BLaER1 treated with 17β-estradiol and CSF1 and Interleukin-3, amounts not matched to agents 10 nM and 100 nM (cell line): ENCODE measurements at regions not wholly inside any gene's neighbourhood (a gene's known extent, or its start where the extent isn't known, plus 50 kb on each side); places are given as distances from the start of the nearest gene placed in this dataset.

Experiments used
- H3K27ac ChIP-seq, 11 experiments: shearing (Covaris generic); formaldehyde crosslinking; 2 replicates each; pipeline ENCODE4 v1.8.1; 2022
- H3K27me3 ChIP-seq, 11 experiments: shearing (Covaris generic); formaldehyde crosslinking; 2 replicates each; pipeline ENCODE4 v1.8.1; 2022
- H3K36me3 ChIP-seq, 11 experiments: shearing (Covaris generic); formaldehyde crosslinking; 2 replicates each; pipeline ENCODE4 v1.8.1; 2022
- H3K4me1 ChIP-seq, 10 experiments: shearing (Covaris generic); formaldehyde crosslinking; 2 replicates each; pipeline ENCODE4 v1.8.1; 2022
- H3K4me2 ChIP-seq, 11 experiments: shearing (Covaris generic); formaldehyde crosslinking; 2 replicates each; pipeline ENCODE4 v1.8.1; 2022
- H3K4me3 ChIP-seq, 10 experiments: shearing (Covaris generic); formaldehyde crosslinking; 2 replicates each; pipeline ENCODE4 v1.8.1; 2022
- H3K9ac ChIP-seq, 11 experiments: shearing (Covaris generic); formaldehyde crosslinking; 2 replicates each; pipeline ENCODE4 v1.8.1; 2022
- H3K9me3 ChIP-seq, 11 experiments: shearing (Covaris generic); formaldehyde crosslinking; replicated peaks in 1 of 11; 2 replicates each; pipeline ENCODE4 v1.8.1; 2022
- H4K20me1 ChIP-seq, 11 experiments: shearing (Covaris generic); formaldehyde crosslinking; 2 replicates each; pipeline ENCODE4 v1.8.1; 2022
- Cebpa-rat ChIP-seq, 11 experiments: shearing (Covaris generic); IDR thresholded peaks; 2 replicates each; pipeline ENCODE4 v1.8.1; 2022

DNA sequence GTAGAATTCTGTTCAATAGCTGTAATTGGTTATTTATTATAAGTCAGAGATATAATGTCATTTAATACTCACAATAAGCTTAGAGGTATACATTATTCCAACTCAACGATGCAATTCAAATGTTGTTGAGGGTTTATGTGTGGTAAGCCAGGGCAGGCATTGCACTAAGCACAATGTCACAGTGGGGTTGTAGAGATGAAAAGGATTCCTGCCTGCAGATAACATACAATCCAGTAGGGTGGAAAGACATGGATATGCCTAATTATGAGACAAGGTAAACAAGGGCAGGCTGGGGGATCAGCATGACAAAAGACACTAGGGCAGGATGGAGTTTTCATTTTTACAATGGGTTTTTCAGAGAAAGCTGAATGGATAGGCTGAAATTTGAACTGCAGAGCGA lies 98.7 kb upstream of the PALM2AKAP2 start:
- Histone ChIP-seq H4K20me1 (no peaks in the 10 kb centered on the region), H3K27ac (no peak overlapping the region), H3K36me3 (no peaks in the 10 kb centered on the region), H3K9me3 (peaks cover 2 to 7% (median 6%) of the 10 kb centered on the region in 11 experiments; a peak in 14 of 22 replicates), H3K4me3 (no peak overlapping the region), H3K9ac (no peak overlapping the region), H3K27me3 (no peaks in the 10 kb centered on the region), H3K4me2 (no peak overlapping the region), H3K4me1 (no peaks in the 10 kb centered on the region)
- TF ChIP-seq Cebpa-rat (IDR thresholded peaks at IDR 0.05): no peak

DNA sequence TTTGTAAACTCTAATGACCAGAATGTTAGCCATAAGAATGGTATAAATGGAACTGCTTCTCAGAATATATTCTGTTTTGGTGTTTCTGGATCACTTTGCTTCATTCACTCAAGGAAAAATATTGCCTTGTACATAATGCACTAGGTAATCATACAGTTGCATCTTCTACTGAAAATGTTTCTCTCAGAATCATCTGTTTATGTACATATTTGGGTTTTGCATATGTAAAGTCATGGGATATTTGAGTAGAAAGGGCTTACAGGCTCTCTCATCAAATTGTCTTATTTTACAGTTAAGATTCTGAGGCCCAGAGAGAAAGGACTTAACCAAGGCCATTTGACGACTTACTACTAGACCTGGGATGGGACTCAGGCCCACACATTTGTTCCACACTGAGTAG lies 97.8 kb upstream of the PALM2AKAP2 start:
- no peak for TF ChIP-seq Cebpa-rat (IDR thresholded peaks at IDR 0.05)
- no peaks in the 10 kb centered on the region for H3K4me1 ChIP-seq
- no peak overlapping the region for H3K4me2 ChIP-seq
- H3K27ac ChIP-seq: no peak overlapping the region
- no peaks in the 10 kb centered on the region for H4K20me1 ChIP-seq
- no peaks in the 10 kb centered on the region for H3K27me3 ChIP-seq
- H3K36me3 ChIP-seq: no peaks in the 10 kb centered on the region
- H3K9me3 ChIP-seq: peaks cover 3 to 13% (median 10%) of the 10 kb centered on the region in 11 experiments; a peak in 18 of 22 replicates
- no peak overlapping the region for H3K4me3 ChIP-seq
- H3K9ac ChIP-seq: no peak overlapping the region

DNA sequence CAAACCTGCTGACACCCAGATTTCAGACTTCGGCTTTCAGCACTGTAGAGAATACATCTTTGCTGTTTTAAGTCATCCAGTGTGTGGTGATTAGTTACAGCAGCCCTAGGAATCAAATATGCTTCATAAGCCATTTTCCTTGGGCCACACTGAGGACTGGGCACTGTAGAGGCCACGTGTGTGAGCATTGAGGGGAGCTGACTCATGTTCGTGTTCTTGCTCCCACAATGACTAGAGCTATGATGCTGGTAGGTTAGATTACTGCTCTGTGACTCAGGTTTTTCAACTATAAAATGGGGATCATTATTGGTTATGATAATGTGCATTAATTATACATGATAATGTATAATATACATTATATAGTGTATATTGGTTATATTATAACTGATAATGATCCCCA lies 96.5 kb upstream of the PALM2AKAP2 start:
- Histone ChIP-seq H3K4me3 (no peak overlapping the region), H4K20me1 (no peaks in the 10 kb centered on the region), H3K4me1 (no peaks in the 10 kb centered on the region), H3K4me2 (no peak overlapping the region), H3K9me3 (peaks cover 3 to 17% (median 11%) of the 10 kb centered on the region in 11 experiments; a peak in 18 of 22 replicates), H3K9ac (no peak overlapping the region), H3K27me3 (no peaks in the 10 kb centered on the region), H3K36me3 (no peaks in the 10 kb centered on the region), H3K27ac (no peak overlapping the region)
- no peak for TF ChIP-seq Cebpa-rat (IDR thresholded peaks at IDR 0.05)

DNA sequence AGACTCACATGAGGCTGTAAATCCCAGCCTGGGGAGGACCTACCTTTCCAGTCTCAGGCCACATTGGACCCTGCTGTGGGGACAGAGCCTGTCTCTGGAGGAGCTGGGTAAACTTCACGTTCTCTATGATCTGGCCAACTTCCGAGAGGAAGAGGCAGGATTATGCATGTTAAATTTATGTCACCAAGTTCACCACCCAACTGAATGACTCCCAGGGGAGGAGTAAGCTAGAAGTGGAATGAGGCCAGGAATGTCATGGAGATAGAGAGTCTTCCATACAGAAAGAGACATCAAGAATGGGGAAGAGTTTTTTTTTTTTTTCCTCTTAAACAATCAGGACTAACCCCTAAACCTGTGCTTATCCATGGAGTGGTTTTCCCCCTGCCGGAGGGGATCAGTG lies 90.3 kb upstream of the PALM2AKAP2 start:
- Histone ChIP-seq H3K4me2 (no peak overlapping the region), H3K9me3 (peaks cover 3 to 17% (median 11%) of the 10 kb centered on the region in 11 experiments; a peak in 18 of 22 replicates), H3K36me3 (no peaks in the 10 kb centered on the region), H3K27me3 (no peaks in the 10 kb centered on the region), H3K27ac (no peak overlapping the region), H3K4me3 (no peak overlapping the region), H3K4me1 (no peaks in the 10 kb centered on the region), H3K9ac (no peak overlapping the region), H4K20me1 (no peaks in the 10 kb centered on the region)
- TF ChIP-seq Cebpa-rat (IDR thresholded peaks at IDR 0.05): no peak

DNA sequence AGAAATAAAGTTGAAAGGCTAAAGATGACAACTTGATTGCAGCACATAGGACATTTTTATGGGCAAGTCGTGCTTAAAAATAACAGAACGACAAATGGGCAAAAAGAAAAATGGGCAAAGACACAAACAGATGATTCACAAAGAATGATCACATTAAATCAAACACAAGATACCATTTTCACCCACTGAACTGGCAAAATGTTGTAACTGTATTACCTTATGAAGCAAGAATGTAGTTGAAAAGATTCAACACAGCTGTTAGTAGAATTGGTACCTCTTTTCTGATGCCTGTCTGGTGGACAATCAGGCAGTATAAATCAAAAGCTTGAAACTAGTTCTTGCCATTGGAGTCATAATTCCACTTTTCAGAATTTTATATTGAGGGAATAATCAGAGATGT lies 81.0 kb upstream of the PALM2AKAP2 start:
- H3K4me2 ChIP-seq: no peak overlapping the region
- TF ChIP-seq Cebpa-rat (IDR thresholded peaks at IDR 0.05): no peak
- no peaks in the 10 kb centered on the region for H3K27me3 ChIP-seq
- H3K9me3 ChIP-seq: peaks cover 8 to 16% (median 13%) of the 10 kb centered on the region in 11 experiments; a peak in 20 of 22 replicates
- no peak overlapping the region for H3K27ac ChIP-seq
- H3K4me1 ChIP-seq: no peaks in the 10 kb centered on the region
- H3K9ac ChIP-seq: no peak overlapping the region
- H3K4me3 ChIP-seq: no peak overlapping the region
- H4K20me1 ChIP-seq: no peaks in the 10 kb centered on the region
- no peaks in the 10 kb centered on the region for H3K36me3 ChIP-seq

DNA sequence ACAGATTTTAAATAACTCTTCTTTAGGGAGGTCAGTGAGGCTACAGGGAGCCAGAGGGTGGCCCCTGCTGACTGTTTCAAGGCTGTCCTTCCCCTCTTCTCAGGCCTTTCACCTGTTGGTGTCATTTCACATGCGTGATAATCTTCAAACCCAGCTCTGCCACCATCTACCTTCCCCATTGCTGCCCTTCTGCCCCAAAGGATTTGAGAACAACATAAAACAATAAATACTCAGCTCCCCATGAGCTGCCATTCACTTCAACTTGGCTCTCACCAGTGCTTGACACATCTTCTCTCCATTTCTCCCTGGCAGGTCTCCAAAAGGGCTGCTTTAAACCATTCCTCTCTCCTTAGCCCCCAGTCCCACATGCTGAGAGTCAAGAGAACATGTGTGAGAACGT lies 75.5 kb upstream of the PALM2AKAP2 start:
- Histone ChIP-seq H3K27me3 (peaks cover 0 to 18% (median 0%) of the 10 kb centered on the region in 11 experiments; a peak in 4 of 22 replicates), H3K36me3 (no peaks in the 10 kb centered on the region), H4K20me1 (no peaks in the 10 kb centered on the region), H3K4me1 (peaks cover 21 to 35% (median 30%) of the 10 kb centered on the region in 10 experiments), H3K4me2 (no peak overlapping the region), H3K9ac (no peak overlapping the region), H3K9me3 (peaks cover 8 to 16% (median 13%) of the 10 kb centered on the region in 11 experiments; a peak in 20 of 22 replicates), H3K27ac (no peak overlapping the region), H3K4me3 (no peak overlapping the region)
- TF ChIP-seq Cebpa-rat (IDR thresholded peaks at IDR 0.05): no peak

DNA sequence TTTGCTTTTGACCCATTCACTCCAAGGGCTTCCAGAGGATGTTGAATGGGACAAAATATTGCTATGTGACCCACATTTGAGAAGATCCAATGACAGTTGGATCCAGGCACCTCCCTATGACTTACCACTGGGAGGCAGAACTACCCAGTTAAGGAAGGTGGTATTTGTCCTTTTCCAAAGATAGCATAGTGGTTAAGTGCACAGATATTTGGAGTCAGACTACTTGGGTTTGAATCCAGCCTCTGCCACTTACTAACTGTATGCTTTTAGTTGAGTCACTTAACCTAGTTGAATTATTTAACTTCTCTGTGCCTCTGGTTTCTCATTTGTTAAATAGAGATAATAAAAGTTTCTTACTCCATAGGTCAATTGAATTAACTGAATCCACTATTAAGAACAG lies 74.5 kb upstream of the PALM2AKAP2 start:
- no peak for TF ChIP-seq Cebpa-rat (IDR thresholded peaks at IDR 0.05)
- no peaks in the 10 kb centered on the region for H4K20me1 ChIP-seq
- H3K9ac ChIP-seq: no peak overlapping the region
- peaks cover under 1 to 7% (median 3%) of the 10 kb centered on the region in 11 experiments; a peak in 14 of 22 replicates for H3K9me3 ChIP-seq
- H3K4me2 ChIP-seq: no peak overlapping the region; a peak in 1 of 22 replicates
- peaks cover 21 to 35% (median 30%) of the 10 kb centered on the region in 10 experiments for H3K4me1 ChIP-seq
- peaks cover 0 to 25% (median 0%) of the 10 kb centered on the region in 11 experiments; a peak in 4 of 22 replicates for H3K27me3 ChIP-seq
- no peak overlapping the region for H3K27ac ChIP-seq
- no peaks in the 10 kb centered on the region for H3K36me3 ChIP-seq
- no peak overlapping the region for H3K4me3 ChIP-seq

DNA sequence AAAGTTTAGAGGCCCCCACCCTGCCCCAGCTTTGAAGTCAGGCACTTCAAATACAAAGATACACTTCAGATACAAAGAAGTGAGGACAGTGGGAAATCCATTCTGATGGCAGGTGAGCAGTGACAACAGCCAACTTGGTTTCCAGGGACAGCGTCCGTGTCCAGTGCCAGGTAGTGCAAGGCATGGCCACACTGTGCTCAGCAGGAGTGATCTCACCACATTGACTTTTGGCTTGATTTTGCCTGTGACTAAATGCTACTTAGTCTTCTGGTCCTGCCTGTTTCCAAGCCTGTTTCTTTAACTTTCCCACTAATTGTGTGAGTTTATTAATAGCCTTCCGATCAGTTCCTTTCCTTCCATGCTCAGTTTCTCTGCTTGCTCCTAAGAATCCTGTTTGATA lies 72.6 kb upstream of the PALM2AKAP2 start:
- no peaks in the 10 kb centered on the region for H3K36me3 ChIP-seq
- H3K9me3 ChIP-seq: no peaks in the 10 kb centered on the region
- no peak for TF ChIP-seq Cebpa-rat (IDR thresholded peaks at IDR 0.05)
- no peak overlapping the region for H3K4me3 ChIP-seq
- no peak overlapping the region for H3K9ac ChIP-seq
- H4K20me1 ChIP-seq: no peaks in the 10 kb centered on the region
- peak overlapping the region in 3 of 11 experiments; percentile 24 to 42 (median 32); a peak in 4 of 22 replicates for H3K27ac ChIP-seq
- peak overlapping the region; percentile 15 to 85 (median 57); a peak in 20 of 22 replicates for H3K4me2 ChIP-seq
- H3K27me3 ChIP-seq: peaks cover 0 to 26% (median 0%) of the 10 kb centered on the region in 11 experiments; a peak in 4 of 22 replicates
- peaks cover 21 to 35% (median 30%) of the 10 kb centered on the region in 10 experiments for H3K4me1 ChIP-seq

DNA sequence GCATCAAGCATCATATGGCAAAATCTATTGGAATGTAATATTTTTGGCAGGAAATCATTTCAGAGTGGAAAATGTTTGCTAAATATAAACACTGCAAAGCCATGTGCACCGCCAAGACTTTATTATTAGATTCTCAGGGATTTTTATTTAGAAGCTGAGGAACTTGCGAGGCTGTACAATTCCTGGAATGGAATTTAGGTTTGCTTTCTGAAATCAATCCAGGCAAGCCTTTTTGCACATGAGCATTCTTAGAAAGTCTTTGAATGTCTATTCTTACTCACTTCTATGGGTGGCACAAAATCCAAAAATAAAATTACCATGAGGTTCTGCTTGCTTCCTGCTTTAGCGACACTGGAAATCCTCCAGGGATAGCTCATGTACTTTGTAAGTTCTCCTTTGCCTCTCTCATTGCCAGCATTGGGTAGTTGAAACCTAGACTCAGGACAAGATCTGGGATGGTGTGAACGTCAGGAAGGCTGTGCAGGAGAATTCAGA lies 71.5 kb upstream of the PALM2AKAP2 start:
- peaks cover 0 to 26% (median 0%) of the 10 kb centered on the region in 11 experiments; a peak in 4 of 22 replicates for H3K27me3 ChIP-seq
- H3K27ac ChIP-seq: no peak overlapping the region
- no peaks in the 10 kb centered on the region for H4K20me1 ChIP-seq
- H3K4me1 ChIP-seq: peaks cover 21 to 35% (median 30%) of the 10 kb centered on the region in 10 experiments
- H3K4me2 ChIP-seq: peak overlapping the region; percentile 29 to 85 (median 68)
- no peaks in the 10 kb centered on the region for H3K9me3 ChIP-seq
- H3K4me3 ChIP-seq: no peak overlapping the region
- no peak for TF ChIP-seq Cebpa-rat (IDR thresholded peaks at IDR 0.05)
- no peak overlapping the region for H3K9ac ChIP-seq
- no peaks in the 10 kb centered on the region for H3K36me3 ChIP-seq

DNA sequence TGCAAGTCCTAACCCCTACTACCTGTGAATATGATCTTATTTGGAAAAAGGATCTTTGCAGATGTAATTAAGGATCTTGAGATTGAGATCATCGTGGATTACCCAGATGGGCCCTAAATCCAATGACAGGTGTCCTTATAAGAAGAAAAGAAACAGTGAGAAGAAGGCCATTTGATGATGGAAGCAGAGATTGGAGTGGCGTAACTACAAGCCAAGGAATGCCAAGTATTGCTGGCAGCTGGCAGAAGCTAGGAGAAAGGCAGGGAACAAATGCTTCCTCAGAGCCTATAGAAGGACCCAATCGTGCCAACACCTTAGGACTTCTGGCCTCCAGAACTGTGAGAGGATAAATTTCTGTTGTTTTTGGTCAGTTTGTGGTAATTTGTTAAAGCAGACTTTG lies 70.1 kb upstream of the PALM2AKAP2 start:
- Histone ChIP-seq H3K27me3 (peaks cover 0 to 18% (median 0%) of the 10 kb centered on the region in 11 experiments; a peak in 2 of 22 replicates), H3K36me3 (no peaks in the 10 kb centered on the region), H3K4me1 (peaks cover 21 to 35% (median 30%) of the 10 kb centered on the region in 10 experiments), H3K9ac (no peak overlapping the region), H3K4me3 (no peak overlapping the region), H3K27ac (no peak overlapping the region), H3K9me3 (no peaks in the 10 kb centered on the region), H4K20me1 (no peaks in the 10 kb centered on the region), H3K4me2 (no peak overlapping the region)
- no peak for TF ChIP-seq Cebpa-rat (IDR thresholded peaks at IDR 0.05)
